Fibroblast of lung (primary cell): ENCODE measurements at regions not wholly inside any gene's neighbourhood (a gene's known extent, or its start where the extent isn't known, plus 50 kb on each side); places are given as distances from the start of the nearest gene placed in this dataset.
"Not testable (repeated sequence)": the region's sequence is repeated elsewhere in the genome, so short reads cannot be mapped to it uniquely, and the experiment has no call there.

Source experiments
- EZH2 ChIP-seq: IDR thresholded peaks from 2 replicates; pipeline ENCODE4 v1.5.1; 2012; ENCODE audit warnings: low read length, control low read depth, mild to moderate bottlenecking; ENCODE audit errors: missing control alignments
- TF ChIP-seq, protein P1 (sequence below), 2 donors: IDR thresholded peaks in 1 of 2; conservative IDR thresholded peaks in 1 of 2; 1 replicate in 1 of 2; 2 replicates in 1 of 2; pipeline ENCODE4 v1.5.1; 2011 to 2012; ENCODE audit warnings: low read length in 2 of 2, control low read depth in 1 of 2, inconsistent platforms in 1 of 2, low read depth in 1 of 2, mild to moderate bottlenecking in 1 of 2

DNA sequence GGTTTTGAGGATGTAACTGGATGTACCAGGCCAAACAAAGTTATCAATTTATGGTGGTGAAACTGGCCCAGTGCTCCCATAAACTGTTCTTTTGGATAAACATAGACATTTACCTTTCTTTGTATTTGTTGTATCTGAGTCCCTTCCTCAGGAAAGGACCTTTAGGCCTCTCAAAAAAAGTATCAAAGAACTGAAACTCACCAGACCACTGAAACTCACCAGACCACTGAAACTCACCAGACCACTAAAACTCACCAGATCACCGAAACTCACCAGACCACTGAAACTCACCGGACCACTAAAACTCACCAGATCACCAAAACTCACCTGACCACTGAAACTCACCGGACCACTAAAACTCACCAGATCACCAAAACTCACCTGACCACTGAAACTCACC is 597.6 kb upstream of the GOT2 start:
- TF ChIP-seq, protein P1, sequence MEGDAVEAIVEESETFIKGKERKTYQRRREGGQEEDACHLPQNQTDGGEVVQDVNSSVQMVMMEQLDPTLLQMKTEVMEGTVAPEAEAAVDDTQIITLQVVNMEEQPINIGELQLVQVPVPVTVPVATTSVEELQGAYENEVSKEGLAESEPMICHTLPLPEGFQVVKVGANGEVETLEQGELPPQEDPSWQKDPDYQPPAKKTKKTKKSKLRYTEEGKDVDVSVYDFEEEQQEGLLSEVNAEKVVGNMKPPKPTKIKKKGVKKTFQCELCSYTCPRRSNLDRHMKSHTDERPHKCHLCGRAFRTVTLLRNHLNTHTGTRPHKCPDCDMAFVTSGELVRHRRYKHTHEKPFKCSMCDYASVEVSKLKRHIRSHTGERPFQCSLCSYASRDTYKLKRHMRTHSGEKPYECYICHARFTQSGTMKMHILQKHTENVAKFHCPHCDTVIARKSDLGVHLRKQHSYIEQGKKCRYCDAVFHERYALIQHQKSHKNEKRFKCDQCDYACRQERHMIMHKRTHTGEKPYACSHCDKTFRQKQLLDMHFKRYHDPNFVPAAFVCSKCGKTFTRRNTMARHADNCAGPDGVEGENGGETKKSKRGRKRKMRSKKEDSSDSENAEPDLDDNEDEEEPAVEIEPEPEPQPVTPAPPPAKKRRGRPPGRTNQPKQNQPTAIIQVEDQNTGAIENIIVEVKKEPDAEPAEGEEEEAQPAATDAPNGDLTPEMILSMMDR (conservative IDR thresholded peaks at IDR 0.05 in 1 of 2, IDR thresholded peaks at IDR 0.05 in 1 of 2; ENCODE audit: low read depth in 1 of 2, low read length in 2 of 2) = not testable (repeated sequence)
- not testable (repeated sequence) for TF ChIP-seq EZH2
